Tibial nerve (tissue), 3 donors: ENCODE measurements at regions not wholly inside any gene's neighbourhood (a gene's known extent, or its start where the extent isn't known, plus 50 kb on each side); places are given as distances from the start of the nearest gene placed in this dataset.

Source experiments
- POLR2A ChIP-seq, 2 donors: fragments of 450-650 bp; IDR thresholded peaks; one replicate each; pipeline ENCODE4 v1.6.1; 2017; ENCODE audit warnings: antibody characterized with exemption in 2 of 2, mild to moderate bottlenecking in 2 of 2, moderate library complexity in 2 of 2
- TF ChIP-seq, protein P1 (sequence below), 5 experiments: fragments of 200-600 bp in 3 of 5; fragments of 450-650 bp in 2 of 5; sonication (generic) in 3 of 5; IDR thresholded peaks; one replicate each; pipeline ENCODE4 v1.5.1; 2016 to 2019; ENCODE audit warnings: antibody characterized with exemption in 5 of 5, mild to moderate bottlenecking in 3 of 5, moderate library complexity in 2 of 5

DNA sequence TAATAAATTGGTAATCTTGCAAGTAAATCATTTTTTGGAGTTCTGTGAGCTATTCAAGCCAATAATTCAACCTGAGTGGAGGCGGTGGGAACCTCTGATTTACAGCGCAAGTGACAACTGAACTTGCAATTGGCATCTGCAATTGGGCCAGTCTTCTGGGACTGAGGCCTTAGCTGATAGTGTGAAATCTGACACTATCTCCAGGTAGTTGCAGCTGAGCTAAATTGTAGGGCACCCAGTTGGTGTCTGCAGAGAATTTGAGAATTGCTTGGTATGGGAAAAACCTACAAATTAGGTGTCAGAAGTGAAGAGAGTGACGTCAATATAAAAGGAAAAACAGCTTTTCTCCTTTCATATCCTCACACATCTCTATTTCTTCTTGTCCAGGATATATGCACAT, 1633.6 kb upstream of the GOT2 start:
- TF ChIP-seq, protein P1, sequence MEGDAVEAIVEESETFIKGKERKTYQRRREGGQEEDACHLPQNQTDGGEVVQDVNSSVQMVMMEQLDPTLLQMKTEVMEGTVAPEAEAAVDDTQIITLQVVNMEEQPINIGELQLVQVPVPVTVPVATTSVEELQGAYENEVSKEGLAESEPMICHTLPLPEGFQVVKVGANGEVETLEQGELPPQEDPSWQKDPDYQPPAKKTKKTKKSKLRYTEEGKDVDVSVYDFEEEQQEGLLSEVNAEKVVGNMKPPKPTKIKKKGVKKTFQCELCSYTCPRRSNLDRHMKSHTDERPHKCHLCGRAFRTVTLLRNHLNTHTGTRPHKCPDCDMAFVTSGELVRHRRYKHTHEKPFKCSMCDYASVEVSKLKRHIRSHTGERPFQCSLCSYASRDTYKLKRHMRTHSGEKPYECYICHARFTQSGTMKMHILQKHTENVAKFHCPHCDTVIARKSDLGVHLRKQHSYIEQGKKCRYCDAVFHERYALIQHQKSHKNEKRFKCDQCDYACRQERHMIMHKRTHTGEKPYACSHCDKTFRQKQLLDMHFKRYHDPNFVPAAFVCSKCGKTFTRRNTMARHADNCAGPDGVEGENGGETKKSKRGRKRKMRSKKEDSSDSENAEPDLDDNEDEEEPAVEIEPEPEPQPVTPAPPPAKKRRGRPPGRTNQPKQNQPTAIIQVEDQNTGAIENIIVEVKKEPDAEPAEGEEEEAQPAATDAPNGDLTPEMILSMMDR (IDR thresholded peaks at IDR 0.05): no peak
- TF ChIP-seq POLR2A (IDR thresholded peaks at IDR 0.05): no peak
